SK-N-MC (cell line): ENCODE measurements at regions not wholly inside any gene's neighbourhood (a gene's known extent, or its start where the extent isn't known, plus 50 kb on each side); places are given as distances from the start of the nearest gene placed in this dataset.

Experiments used
- EZH2 ChIP-seq: fragments of 200-600 bp; sonication (generic); IDR thresholded peaks from one replicate; pipeline ENCODE4 v1.6.1; 2017; ENCODE audit warnings: antibody characterized with exemption
- FOXP2 ChIP-seq: optimal IDR thresholded peaks from 2 replicates; pipeline ENCODE3; 2011; ENCODE audit warnings: mild to moderate bottlenecking, moderate library complexity; ENCODE audit not compliant: insufficient read depth; ENCODE audit errors: extremely low read length, control extremely low read depth
- POLR2AphosphoS5 ChIP-seq: IDR thresholded peaks from 2 replicates; pipeline ENCODE4 v1.6.1; 2012; ENCODE audit warnings: mild to moderate bottlenecking, low read depth, low read length, borderline replicate concordance

- TF ChIP-seq EZH2 (no peak), POLR2AphosphoS5 (no peak), FOXP2 (no peak)
Measured at GRCh38 chr21:17976691-17977090, 157.5 kb upstream of the C21orf91 start.
